ENCODE measurements at regions not wholly inside any gene's neighbourhood (a gene's known extent, or its start where the extent isn't known, plus 50 kb on each side); places are given as distances from the start of the nearest gene placed in this dataset.
A peak's percentile ranks its signal among the peaks of the same experiment; 100 is the strongest.

DNA sequence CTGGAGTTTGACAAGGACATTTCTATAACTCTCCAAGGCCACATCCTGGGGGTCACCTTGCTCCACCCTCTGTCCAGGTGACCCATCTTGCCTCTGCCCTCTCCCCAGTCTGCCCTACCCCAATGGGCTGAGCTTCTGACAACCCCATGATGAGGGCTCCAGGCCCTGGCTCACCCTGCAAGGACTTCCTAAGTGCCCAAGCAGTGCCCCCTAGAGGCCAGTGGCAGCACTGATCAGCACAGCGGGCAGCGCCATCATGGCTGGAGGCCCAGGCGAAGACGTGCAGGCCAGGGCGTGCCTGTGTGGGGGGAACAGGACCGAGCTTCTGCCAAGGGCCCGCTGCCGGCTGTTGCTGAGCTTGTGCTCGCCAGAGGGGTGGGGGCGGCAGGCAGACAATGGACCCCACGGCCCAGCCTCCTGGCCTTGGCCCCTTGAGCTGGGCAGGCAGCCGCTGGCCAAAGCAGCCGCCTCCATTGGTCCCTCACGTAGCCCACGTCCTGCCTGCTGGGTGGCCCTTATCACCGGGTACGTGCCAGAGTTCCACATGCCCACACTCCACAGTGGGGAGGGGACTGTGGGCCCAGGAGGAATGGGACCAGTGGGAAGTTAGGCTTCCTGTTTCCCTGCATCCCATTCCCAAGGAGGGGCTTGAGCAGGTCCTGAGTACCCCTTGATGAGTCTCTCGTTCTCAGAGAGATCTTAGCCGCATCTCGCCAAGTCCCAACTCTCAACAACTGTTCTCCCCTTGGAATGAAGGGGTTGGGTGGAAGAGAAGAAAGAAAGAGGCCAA lies 64.3 kb downstream of the MRPL14 start (continued):
- TF ChIP-seq ZBTB20 (CRISPR knock-in tag; IDR thresholded peaks at IDR 0.05; ENCODE audit: borderline replicate concordance, low read depth) = no peak
- TF ChIP-seq, protein P1, sequence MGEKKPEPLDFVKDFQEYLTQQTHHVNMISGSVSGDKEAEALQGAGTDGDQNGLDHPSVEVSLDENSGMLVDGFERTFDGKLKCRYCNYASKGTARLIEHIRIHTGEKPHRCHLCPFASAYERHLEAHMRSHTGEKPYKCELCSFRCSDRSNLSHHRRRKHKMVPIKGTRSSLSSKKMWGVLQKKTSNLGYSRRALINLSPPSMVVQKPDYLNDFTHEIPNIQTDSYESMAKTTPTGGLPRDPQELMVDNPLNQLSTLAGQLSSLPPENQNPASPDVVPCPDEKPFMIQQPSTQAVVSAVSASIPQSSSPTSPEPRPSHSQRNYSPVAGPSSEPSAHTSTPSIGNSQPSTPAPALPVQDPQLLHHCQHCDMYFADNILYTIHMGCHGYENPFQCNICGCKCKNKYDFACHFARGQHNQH (CRISPR knock-in tag; IDR thresholded peaks at IDR 0.05) = peak; percentile 35; the same call in 1 of the 2 replicates
- peak; percentile 83 for TF ChIP-seq RARA (CRISPR knock-in tag; IDR thresholded peaks at IDR 0.05)
- TF ChIP-seq SMAD3 (CRISPR knock-in tag; IDR thresholded peaks at IDR 0.05) = no peak
- peak; percentile 74; the same call in 1 of the 2 replicates for TF ChIP-seq FOXO1 (CRISPR knock-in tag; IDR thresholded peaks at IDR 0.05)
- TF ChIP-seq BCL6 (CRISPR knock-in tag; IDR thresholded peaks at IDR 0.05) = no peak; the same call in 1 of the 2 replicates
- TF ChIP-seq CREM (IDR thresholded peaks at IDR 0.05) = no peak
- no peak for TF ChIP-seq CREM (CRISPR knock-in tag; IDR thresholded peaks at IDR 0.05)
- TF ChIP-seq MAX (IDR thresholded peaks at IDR 0.05) = peak; percentile 80
- TF ChIP-seq HMGXB4 (CRISPR knock-in tag; IDR thresholded peaks at IDR 0.05; ENCODE audit: borderline replicate concordance in 1 of 2, low read depth in 1 of 2) = peak in 1 of 2 experiments; percentile 58; a peak in 1 of 4 replicates
- no peak for TF ChIP-seq ZNF746 (CRISPR knock-in tag; IDR thresholded peaks at IDR 0.05)
- TF ChIP-seq, protein P2, sequence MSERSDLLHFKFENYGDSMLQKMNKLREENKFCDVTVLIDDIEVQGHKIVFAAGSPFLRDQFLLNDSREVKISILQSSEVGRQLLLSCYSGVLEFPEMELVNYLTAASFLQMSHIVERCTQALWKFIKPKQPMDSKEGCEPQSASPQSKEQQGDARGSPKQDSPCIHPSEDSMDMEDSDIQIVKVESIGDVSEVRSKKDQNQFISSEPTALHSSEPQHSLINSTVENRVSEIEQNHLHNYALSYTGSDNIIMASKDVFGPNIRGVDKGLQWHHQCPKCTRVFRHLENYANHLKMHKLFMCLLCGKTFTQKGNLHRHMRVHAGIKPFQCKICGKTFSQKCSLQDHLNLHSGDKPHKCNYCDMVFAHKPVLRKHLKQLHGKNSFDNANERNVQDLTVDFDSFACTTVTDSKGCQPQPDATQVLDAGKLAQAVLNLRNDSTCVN (CRISPR knock-in tag; IDR thresholded peaks at IDR 0.05; ENCODE audit: borderline replicate concordance) = no peak
- TF ChIP-seq FOSL2 (CRISPR knock-in tag; IDR thresholded peaks at IDR 0.05) = no peak
- TF ChIP-seq ZNF451 (CRISPR knock-in tag; IDR thresholded peaks at IDR 0.05) = 0 out of 2 replicates have a peak, but pooled peaks have one; percentile 42
- no peak for TF ChIP-seq FOXO4 (CRISPR knock-in tag; conservative IDR thresholded peaks at IDR 0.05)
- peak; percentile 78; the same call in 1 of the 2 replicates for TF ChIP-seq ZNF546 (CRISPR knock-in tag; conservative IDR thresholded peaks at IDR 0.05)
- no peak for TF ChIP-seq NR2C2 (CRISPR knock-in tag; IDR thresholded peaks at IDR 0.05; ENCODE audit: borderline replicate concordance)
- peak; percentile 96 for TF ChIP-seq HNF1B (CRISPR knock-in tag; IDR thresholded peaks at IDR 0.05)
- peak; percentile 57; the same call in 1 of the 2 replicates for TF ChIP-seq EEA1 (CRISPR knock-in tag; IDR thresholded peaks at IDR 0.05; ENCODE audit: borderline replicate concordance)
- TF ChIP-seq MEIS2 (CRISPR knock-in tag; IDR thresholded peaks at IDR 0.05) = 0 out of 2 replicates have a peak, but pooled peaks have one; percentile 9
- peak; percentile 76; the same call in 1 of the 2 replicates for TF ChIP-seq ETV5 (CRISPR knock-in tag; IDR thresholded peaks at IDR 0.05; ENCODE audit: borderline replicate concordance)
